IMR-90 (cell line): ENCODE measurements at regions not wholly inside any gene's neighbourhood (a gene's known extent, or its start where the extent isn't known, plus 50 kb on each side); places are given as distances from the start of the nearest gene placed in this dataset.
A peak's percentile ranks its signal among the peaks of the same experiment; 100 is the strongest.

Experiments used
- ATAC-seq: fragments of 200-7000 bp; cut with Tn5 transposase; 2 replicates; pipeline ENCODE4 v1.9.1; 2020; ENCODE audit warnings: low read depth, mild to moderate bottlenecking, moderate library complexity
- BruUV-seq: library from RNA; stranded (reverse); fragments of 400-500 nt; replicated peaks from 2 replicates; lab custom pipeline; 2021; lab: Mats Ljungman, UMichigan
- CTCF ChIA-PET: fragments of 300-600 bp; formaldehyde crosslinking; extraction: SDS; loops from one replicate; lab custom pipeline; 2021; ENCODE audit warnings: antibody characterized with exemption; lab: Yijun Ruan, JAX
- POLR2A ChIA-PET: fragments of 300-600 bp; sonication (Branson Sonifier 250); formaldehyde crosslinking; loops from one replicate; lab custom pipeline; 2022; ENCODE audit warnings: antibody characterized with exemption; ENCODE audit not compliant: unreplicated experiment; lab: Charles Lee
- DNase-seq: peaks from one replicate; pipeline ENCODE4 v3.0.0; 2013
- H2AFZ ChIP-seq: replicated peaks from 2 replicates; pipeline ENCODE3; 2013; ENCODE audit warnings: low read length, mild to moderate bottlenecking; ENCODE audit not compliant: poor library complexity
- H2AK5ac ChIP-seq: 2 replicates; pipeline ENCODE4 v1.6.1; 2013; ENCODE audit warnings: low read depth, low read length, inconsistent platforms
- H2AK9ac ChIP-seq: replicated peaks from 2 replicates; pipeline ENCODE3; 2013; ENCODE audit warnings: mild to moderate bottlenecking, low read depth, low read length, moderate library complexity; ENCODE audit not compliant: poor library complexity
- H2BK120ac ChIP-seq: 2 replicates; pipeline ENCODE4 v1.6.1; 2013; ENCODE audit warnings: low read depth, low read length, inconsistent platforms
- H2BK15ac ChIP-seq: 3 replicates; pipeline ENCODE4 v1.6.1; 2013; ENCODE audit warnings: low read depth, low read length, inconsistent platforms
- H2BK20ac ChIP-seq: 2 replicates; pipeline ENCODE4 v1.6.1; 2013; ENCODE audit warnings: low read depth, mild to moderate bottlenecking, inconsistent platforms, low read length, moderate library complexity
- H2BK5ac ChIP-seq: 2 replicates; pipeline ENCODE4 v1.6.1; 2013; ENCODE audit warnings: mild to moderate bottlenecking, low read depth, low read length, inconsistent platforms; ENCODE audit not compliant: poor library complexity, severe bottlenecking
- H3K14ac ChIP-seq: replicated peaks from 2 replicates; pipeline ENCODE4 v1.6.1; 2013; ENCODE audit warnings: low read depth, low read length, inconsistent platforms
- H3K18ac ChIP-seq: 2 replicates; pipeline ENCODE4 v1.6.1; 2013; ENCODE audit warnings: low read depth, low read length, control low read depth
- H3K23ac ChIP-seq: 2 replicates; pipeline ENCODE4 v1.6.1; 2013; ENCODE audit warnings: low read depth, low read length, inconsistent platforms
- H3K27ac ChIP-seq: 2 replicates; pipeline ENCODE4 v1.5.1; 2013; ENCODE audit warnings: mild to moderate bottlenecking, control low read depth, low read length; ENCODE audit not compliant: insufficient read depth
- H3K27me3 ChIP-seq: 2 replicates; pipeline ENCODE4 v1.6.1; 2013; ENCODE audit warnings: low read length; ENCODE audit not compliant: control insufficient read depth, insufficient read depth
- H3K36me3 ChIP-seq: 2 replicates; pipeline ENCODE4 v1.6.1; 2013; ENCODE audit warnings: low read length, mixed read lengths; ENCODE audit not compliant: control insufficient read depth, insufficient read depth
- H3K4ac ChIP-seq: 2 replicates; pipeline ENCODE4 v1.6.1; 2013; ENCODE audit warnings: low read depth, low read length, inconsistent platforms
- H3K4me1 ChIP-seq: 2 replicates; pipeline ENCODE4 v1.6.1; 2013; ENCODE audit warnings: low read length, mixed read lengths; ENCODE audit not compliant: control insufficient read depth, insufficient read depth
- H3K4me2 ChIP-seq: 2 replicates; pipeline ENCODE4 v1.6.1; 2013; ENCODE audit warnings: low read depth, mild to moderate bottlenecking, control low read depth, low read length, moderate library complexity
- H3K4me3 ChIP-seq: 2 replicates; pipeline ENCODE4 v1.5.1; 2013; ENCODE audit warnings: low read depth, mild to moderate bottlenecking, control low read depth, low read length, moderate library complexity; ENCODE audit not compliant: insufficient read depth
- H3K56ac ChIP-seq: 2 replicates; pipeline ENCODE4 v1.6.1; 2013; ENCODE audit warnings: low read length, inconsistent platforms; ENCODE audit not compliant: insufficient read depth; ENCODE audit errors: extremely low read depth
- H3K79me1 ChIP-seq, 2 experiments: 2 replicates each; pipeline ENCODE4 v1.6.1; 2013; ENCODE audit warnings: low read length in 2 of 2, inconsistent platforms in 1 of 2, low read depth in 1 of 2
- H3K9ac ChIP-seq: 2 replicates; pipeline ENCODE4 v1.6.1; 2013; ENCODE audit warnings: low read depth, low read length, control low read depth
- H3K9me1 ChIP-seq: 2 replicates; pipeline ENCODE4 v1.6.1; 2013; ENCODE audit warnings: low read length, inconsistent platforms; ENCODE audit not compliant: insufficient read depth
- H3K9me3 ChIP-seq: 2 replicates; pipeline ENCODE4 v1.6.1; 2013; ENCODE audit warnings: low read length; ENCODE audit not compliant: control insufficient read depth, insufficient read depth
- H4K20me1 ChIP-seq: 2 replicates; pipeline ENCODE4 v1.6.1; 2013; ENCODE audit warnings: low read length, inconsistent platforms; ENCODE audit not compliant: insufficient read depth
- H4K5ac ChIP-seq: 2 replicates; pipeline ENCODE4 v1.6.1; 2013; ENCODE audit warnings: mild to moderate bottlenecking, low read depth, low read length, control low read depth
- H4K8ac ChIP-seq, 2 experiments: 2 replicates each; pipeline ENCODE4 v1.6.1; 2013; ENCODE audit warnings: low read depth in 2 of 2, low read length in 2 of 2, control low read depth in 1 of 2, inconsistent platforms in 1 of 2
- H4K91ac ChIP-seq: 2 replicates; pipeline ENCODE4 v1.6.1; 2013; ENCODE audit warnings: low read depth, low read length, inconsistent platforms; ENCODE audit not compliant: insufficient read depth
- BHLHE40 ChIP-seq: fragments of 150-350 bp; IDR thresholded peaks from 2 replicates; pipeline ENCODE4 v1.6.1; 2016; ENCODE audit warnings: mild to moderate bottlenecking, low read depth, low read length
- CTCF ChIP-seq: conservative IDR thresholded peaks from 2 replicates; pipeline ENCODE4 v1.5.1; 2012; ENCODE audit warnings: mild to moderate bottlenecking, low read depth, low read length, improper control_type of control experiment
- ELK1 ChIP-seq: fragments of 150-350 bp; IDR thresholded peaks from 2 replicates; pipeline ENCODE4 v1.6.1; 2016; ENCODE audit warnings: low read depth, mild to moderate bottlenecking, low read length, moderate library complexity, borderline replicate concordance
- FOS ChIP-seq: fragments of 150-350 bp; IDR thresholded peaks from 2 replicates; pipeline ENCODE4 v1.6.1; 2016; ENCODE audit warnings: low read depth, low read length
- MAFK ChIP-seq: IDR thresholded peaks from 2 replicates; pipeline ENCODE4 v1.6.1; 2012; ENCODE audit warnings: low read depth, low read length, improper control_type of control experiment
- MAZ ChIP-seq: IDR thresholded peaks from 2 replicates; pipeline ENCODE4 v1.6.1; 2012; ENCODE audit warnings: low read depth, mild to moderate bottlenecking, low read length, improper control_type of control experiment, moderate library complexity, borderline replicate concordance
- MXI1 ChIP-seq: IDR thresholded peaks from 2 replicates; pipeline ENCODE4 v1.6.1; 2012; ENCODE audit warnings: low read depth, mild to moderate bottlenecking, low read length, moderate library complexity, borderline replicate concordance
- RCOR1 ChIP-seq: IDR thresholded peaks from 2 replicates; pipeline ENCODE4 v1.6.1; 2012; ENCODE audit warnings: mild to moderate bottlenecking, low read length, improper control_type of control experiment; ENCODE audit not compliant: insufficient replicate concordance
- RFX5 ChIP-seq: IDR thresholded peaks from 2 replicates; pipeline ENCODE4 v1.8.0; 2012; ENCODE audit warnings: low read depth, mild to moderate bottlenecking, low read length, moderate library complexity
- USF2 ChIP-seq: fragments of 150-350 bp; IDR thresholded peaks from 2 replicates; pipeline ENCODE4 v1.6.1; 2017; ENCODE audit warnings: mild to moderate bottlenecking, antibody characterized with exemption, low read length, low read depth
- WGBS, 2 experiments: methylation state at CpG; one replicate each; pipeline versions ENCODE4 v1.1.5 to v1.1.7; 2013; ENCODE audit warnings: missing lambda C conversion rate in 2 of 2; ENCODE audit not compliant: insufficient read length in 1 of 2; ENCODE audit errors: extremely low coverage in 2 of 2; 5-methylcytosine and 5-hydroxymethylcytosine counted together
- dilution Hi-C: fragments of 300-500 bp; cut with HindIII; formaldehyde crosslinking; loops from one replicate; pipeline ENCODE4 v1.14.3; 2018; ENCODE audit warnings: low sequenced_read_pairs; ENCODE audit not compliant: unreplicated experiment
- in situ Hi-C: fragments of 300-500 bp; cut with MboI; formaldehyde crosslinking; loops from 3 replicates; pipeline ENCODE4 v1.14.3; 2019; ENCODE audit warnings: low sequenced_read_pairs, inconsistent platforms, mixed read lengths
- intact Hi-C: fragments of 100-400 bp; cut with micrococcal nuclease; formaldehyde crosslinking; loops from 2 replicates; pipeline ENCODE4 v1.10.0; 2022

- H3K9me1 ChIP-seq, result no peaks in the 10 kb centered on the region
- peak overlapping the region; percentile 49; the same call in 1 of the 2 replicates for H3K4me2 ChIP-seq
- H2BK15ac ChIP-seq, result no peak overlapping the region
- H4K91ac ChIP-seq, result no peak overlapping the region; the same call in 1 of the 2 replicates
- H2AK9ac ChIP-seq, result no peak overlapping the region
- no peak overlapping the region for H3K14ac ChIP-seq
- ChIA-PET POLR2A (no interaction called here), CTCF (interaction anchor here (1.7 kb wide), 1 partner anchor 112 kb away, joined by 4 read pairs; the partner anchor contains the start of gene RGS4)
- H3K23ac ChIP-seq, result no peak overlapping the region
- DNase-seq, result peak; percentile 54
- H3K27ac ChIP-seq, result no peak overlapping the region
- no peaks in the 10 kb centered on the region for H3K27me3 ChIP-seq
- peak; percentile 67 for ATAC-seq
- peaks cover 9% of the 10 kb centered on the region for H3K4me1 ChIP-seq
- no peaks in the 10 kb centered on the region for H3K79me1 ChIP-seq
- no peak overlapping the region for H3K56ac ChIP-seq
- intact Hi-C loops, result no loop called here
- H4K20me1 ChIP-seq, result no peaks in the 10 kb centered on the region
- no peak overlapping the region for H3K4me3 ChIP-seq
- H2AK5ac ChIP-seq, result no peak overlapping the region
- dilution Hi-C loops, result no loop called here
- peak overlapping the region; percentile 64; the same call in 1 of the 2 replicates for H3K18ac ChIP-seq
- H3K9ac ChIP-seq, result no peak overlapping the region
- in situ Hi-C loops, result no loop called here
- H3K9me3 ChIP-seq, result no peaks in the 10 kb centered on the region
- WGBS, 2 experiments, result no CpG with 5 or more reads among the region's 2 CpGs
- H3K36me3 ChIP-seq, result no peaks in the 10 kb centered on the region
- no peak overlapping the region for H4K5ac ChIP-seq
- peak overlapping the region; percentile 66; the same call in 1 of the 2 replicates for H2BK20ac ChIP-seq
- no peak overlapping the region; the same call in 1 of the 2 replicates for H3K4ac ChIP-seq
- BruUV-seq, result no TSS peak
- H2BK5ac ChIP-seq, result no peak overlapping the region
- no peak for TF ChIP-seq BHLHE40
- TF ChIP-seq ELK1, result no peak
- TF ChIP-seq USF2, result no peak
- no peak for TF ChIP-seq MXI1
- no peak for TF ChIP-seq MAZ
- TF ChIP-seq CTCF, result no peak
- TF ChIP-seq FOS, result no peak
- no peak for TF ChIP-seq RFX5
- TF ChIP-seq MAFK, result no peak
- TF ChIP-seq RCOR1, result no peak
- H4K8ac ChIP-seq, result peak overlapping the region in 1 of 2 experiments; percentile 27; a peak in 1 of 4 replicates
- peak overlapping the region; percentile 42 for H2BK120ac ChIP-seq
- no peak overlapping the region for H2AFZ ChIP-seq
Measured at GRCh38 chr1:162956922-162957321, 95.9 kb upstream of the CCDC190 start.
